CD4-positive, CD25-positive, alpha-beta regulatory T cell (primary cell): ENCODE measurements at regions not wholly inside any gene's neighbourhood (a gene's known extent, or its start where the extent isn't known, plus 50 kb on each side); places are given as distances from the start of the nearest gene placed in this dataset.

Experiments
- ATAC-seq, 2 donors: fragments of 150-1000 bp; cut with Tn5 transposase; one replicate each; pipeline ENCODE4 v1.10.0; 2021; ENCODE audit warnings: low read depth in 2 of 2, moderate number of reproducible peaks in 2 of 2, moderate library complexity in 1 of 2
- DNase-seq, 3 donors: peaks; one replicate each; pipeline versions ENCODE4 v3.0.0 to v3.0.0-alpha.2; 2012 to 2022; ENCODE audit warnings: mixed read lengths in 1 of 3
- H3K27ac ChIP-seq: one replicate; pipeline ENCODE4 v1.7.0; 2013; ENCODE audit warnings: mild to moderate bottlenecking, low read length; ENCODE audit not compliant: insufficient read depth, poor library complexity, severe bottlenecking
- H3K27me3 ChIP-seq: one replicate; pipeline ENCODE4 v1.7.0; 2013; ENCODE audit warnings: low read length; ENCODE audit not compliant: control insufficient read depth, insufficient read depth
- H3K36me3 ChIP-seq: one replicate; pipeline ENCODE4 v1.7.0; 2013; ENCODE audit warnings: mild to moderate bottlenecking, low read length, moderate library complexity; ENCODE audit not compliant: control insufficient read depth, insufficient read depth
- H3K4me1 ChIP-seq: 2 replicates; pipeline ENCODE4 v1.7.0; 2013; ENCODE audit warnings: mild to moderate bottlenecking, low read length; ENCODE audit not compliant: insufficient read depth, control insufficient read depth, poor library complexity, severe bottlenecking
- H3K4me3 ChIP-seq: one replicate; pipeline ENCODE4 v1.7.0; 2013; ENCODE audit warnings: low read depth, mild to moderate bottlenecking, low read length, moderate library complexity
- H3K9me3 ChIP-seq, 2 experiments: 1 replicate in 1 of 2; 2 replicates in 1 of 2; pipeline ENCODE4 v1.7.0; 2013; ENCODE audit warnings: low read length in 2 of 2, mild to moderate bottlenecking in 1 of 2, moderate library complexity in 1 of 2; ENCODE audit not compliant: control insufficient read depth in 2 of 2
- H3K27ac Mint-ChIP-seq, 3 donors: one replicate each; pipeline ENCODE4 v1.8.0; 2020 to 2022; ENCODE audit warnings: mild to moderate bottlenecking in 3 of 3, mixed read lengths in 3 of 3, moderate library complexity in 2 of 3
- H3K27me3 Mint-ChIP-seq: one replicate; pipeline ENCODE4 v1.8.0; 2022; ENCODE audit warnings: mild to moderate bottlenecking, mixed read lengths
- H3K36me3 Mint-ChIP-seq: one replicate; pipeline ENCODE4 v1.8.0; 2020; ENCODE audit warnings: mixed read lengths
- H3K4me1 Mint-ChIP-seq, 4 donors: one replicate each; pipeline ENCODE4 v1.8.0; 2020 to 2022; ENCODE audit warnings: mixed read lengths in 4 of 4, mild to moderate bottlenecking in 1 of 4
- H3K4me3 Mint-ChIP-seq, 4 donors: one replicate each; pipeline ENCODE4 v1.8.0; 2020 to 2022; ENCODE audit warnings: mild to moderate bottlenecking in 4 of 4, mixed read lengths in 4 of 4, moderate library complexity in 3 of 4
- H3K9me3 Mint-ChIP-seq, 7 donors: one replicate each; pipeline ENCODE4 v1.8.0; 2020 to 2022; ENCODE audit warnings: mixed read lengths in 7 of 7, mild to moderate bottlenecking in 3 of 7, moderate library complexity in 2 of 7

DNA sequence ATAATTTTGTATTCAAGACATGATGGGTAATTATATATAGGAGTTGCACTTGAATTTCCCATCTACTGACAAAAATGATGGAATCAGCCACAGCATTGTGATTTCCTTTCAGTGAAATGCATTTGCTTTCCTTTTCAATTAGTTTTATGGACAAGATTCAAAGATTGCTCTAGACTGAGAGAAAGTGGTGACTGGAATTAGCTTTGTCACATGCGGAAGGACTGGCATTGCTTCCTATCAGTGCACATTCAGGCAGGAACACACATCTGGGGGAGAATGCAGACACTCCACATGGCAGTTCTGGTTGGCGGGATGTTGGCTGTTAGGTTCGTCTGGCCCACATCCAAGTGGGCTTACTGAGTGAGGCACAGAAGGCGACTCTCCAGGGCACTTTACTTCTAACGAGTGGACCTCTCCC, 399.3 kb upstream of the RGMA start:
- Mint-ChIP-seq H3K27me3 (no peaks in the 10 kb centered on the region), H3K4me1 (no peaks in the 10 kb centered on the region), H3K36me3 (no peaks in the 10 kb centered on the region), H3K4me3 (no peak overlapping the region), H3K27ac (no peak overlapping the region), H3K9me3 (peaks cover 0 to 3% (median 0%) of the 10 kb centered on the region in 7 donors)
- Histone ChIP-seq H3K9me3 (no peaks in the 10 kb centered on the region), H3K4me1 (no peaks in the 10 kb centered on the region), H3K4me3 (no peak overlapping the region), H3K27ac (no peak overlapping the region), H3K27me3 (no peaks in the 10 kb centered on the region), H3K36me3 (no peaks in the 10 kb centered on the region)
- ATAC-seq (no peak), DNase-seq (no peak)

DNA sequence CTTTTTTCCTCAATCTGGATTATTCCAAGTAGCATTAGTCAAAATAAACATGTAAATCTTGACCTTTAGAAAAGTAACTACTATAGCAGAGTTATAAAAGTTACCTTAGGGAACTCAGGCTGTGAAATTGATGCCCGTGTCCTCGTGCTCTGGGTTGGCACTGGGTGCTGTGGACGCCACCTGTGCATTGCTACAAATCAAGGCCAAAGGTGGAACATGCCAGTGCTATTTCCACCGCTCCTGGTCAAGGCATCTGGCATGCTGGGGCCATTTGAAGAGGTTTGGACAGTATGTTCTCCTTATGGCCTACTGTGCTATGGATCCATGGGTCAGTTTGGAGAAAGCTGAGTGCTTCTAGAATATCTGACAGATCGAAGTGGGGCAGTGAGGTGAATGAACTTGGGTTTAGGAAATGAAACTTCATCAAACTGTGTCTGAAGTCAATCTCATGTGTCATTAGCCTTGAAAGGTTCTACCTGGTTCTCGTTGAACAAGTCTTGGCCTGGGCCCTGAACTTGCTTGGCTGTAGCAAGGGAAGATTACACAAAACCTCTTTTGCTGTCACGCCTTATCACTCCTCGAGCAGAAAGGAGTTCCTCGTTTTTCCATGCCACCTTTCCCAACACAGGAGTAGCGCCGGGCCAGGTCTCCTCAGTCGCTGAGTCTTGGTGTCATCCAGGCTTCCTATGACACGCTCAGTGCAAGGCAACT, 397.6 kb upstream of the RGMA start:
- no peaks in the 10 kb centered on the region for H3K4me1 Mint-ChIP-seq
- H3K27me3 ChIP-seq = no peaks in the 10 kb centered on the region
- H3K9me3 ChIP-seq = no peaks in the 10 kb centered on the region
- no peak overlapping the region for H3K27ac ChIP-seq
- H3K27me3 Mint-ChIP-seq = no peaks in the 10 kb centered on the region
- DNase-seq (no peak), ATAC-seq (no peak)
- no peaks in the 10 kb centered on the region for H3K36me3 ChIP-seq
- H3K4me1 ChIP-seq = no peaks in the 10 kb centered on the region
- no peak overlapping the region for H3K4me3 ChIP-seq
- H3K27ac Mint-ChIP-seq = peak overlapping the region in 1 of 3 donors; percentile 9
- H3K4me3 Mint-ChIP-seq = no peak overlapping the region
- peaks cover 0 to 3% (median 0%) of the 10 kb centered on the region in 7 donors for H3K9me3 Mint-ChIP-seq
- no peaks in the 10 kb centered on the region for H3K36me3 Mint-ChIP-seq

DNA sequence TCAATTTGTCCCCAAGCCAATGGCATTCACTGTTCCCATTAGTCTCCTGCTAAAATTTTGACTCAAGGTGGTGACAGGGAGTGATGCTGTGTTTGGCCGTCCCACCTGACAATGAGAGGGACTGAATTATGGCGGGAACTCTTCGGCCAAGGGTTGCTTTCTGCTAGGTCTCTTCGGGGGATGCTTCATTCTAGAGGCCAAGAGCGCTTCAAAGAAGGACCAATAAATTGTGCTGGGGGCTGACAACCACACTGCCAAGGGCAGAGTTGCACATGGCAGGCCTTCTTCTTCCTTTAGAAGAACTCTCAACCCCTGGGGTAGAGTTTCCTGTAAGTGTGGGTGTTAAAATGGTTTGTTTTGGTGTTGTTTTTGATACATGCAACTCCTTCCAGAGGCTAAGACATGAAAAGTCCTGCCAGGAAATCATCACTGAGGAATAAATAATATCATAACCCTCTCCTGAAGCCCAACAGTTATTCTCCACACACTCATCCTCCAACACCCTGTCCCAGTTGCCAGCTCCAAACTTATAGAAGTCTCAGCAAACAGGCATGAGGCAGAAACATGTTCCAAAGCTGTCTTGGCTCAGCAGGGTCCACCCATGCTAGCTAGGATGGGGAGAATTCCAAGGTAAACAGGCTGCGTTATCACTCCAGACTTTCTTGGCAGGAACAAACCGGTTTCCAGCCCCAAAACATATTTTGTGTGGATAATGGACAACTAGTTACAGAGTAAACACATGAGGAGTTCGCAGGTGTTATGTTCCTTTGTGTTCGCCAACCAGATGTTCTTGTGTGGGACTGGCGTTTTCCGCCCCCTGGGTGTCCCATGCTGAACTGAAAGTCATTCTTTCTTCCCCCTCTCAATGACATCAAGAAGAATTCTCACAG, 396.7 kb upstream of the RGMA start:
- Mint-ChIP-seq H3K27ac (peak overlapping the region in 1 of 3 donors; percentile 9), H3K27me3 (no peaks in the 10 kb centered on the region), H3K4me1 (no peaks in the 10 kb centered on the region), H3K4me3 (no peak overlapping the region), H3K36me3 (no peaks in the 10 kb centered on the region), H3K9me3 (peaks cover 0 to 3% (median 0%) of the 10 kb centered on the region in 7 donors)
- DNase-seq (no peak), ATAC-seq (no peak)
- no peaks in the 10 kb centered on the region for H3K9me3 ChIP-seq
- H3K36me3 ChIP-seq = no peaks in the 10 kb centered on the region
- no peak overlapping the region for H3K27ac ChIP-seq
- H3K4me1 ChIP-seq = no peaks in the 10 kb centered on the region
- H3K4me3 ChIP-seq = no peak overlapping the region
- no peaks in the 10 kb centered on the region for H3K27me3 ChIP-seq

DNA sequence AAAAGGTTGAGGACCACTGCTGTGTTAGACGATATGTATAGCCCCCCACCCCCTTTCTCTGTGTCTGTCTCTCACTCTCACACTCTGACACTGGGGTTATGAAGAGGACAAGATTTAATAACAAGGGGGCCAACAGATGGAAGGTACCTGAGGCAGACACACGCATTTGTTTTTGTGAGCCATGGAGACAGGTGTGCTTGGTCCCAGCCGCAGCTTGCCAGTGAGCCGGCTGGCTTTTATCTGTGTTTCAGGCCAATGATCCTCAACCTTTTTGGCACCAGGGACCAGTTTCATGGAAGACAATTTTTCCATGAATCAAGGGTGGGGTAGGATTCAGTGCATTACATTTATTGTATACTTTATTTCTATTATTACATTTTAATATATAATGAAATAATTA, 394.9 kb upstream of the RGMA start:
- Histone ChIP-seq H3K36me3 (no peaks in the 10 kb centered on the region), H3K27me3 (no peaks in the 10 kb centered on the region), H3K9me3 (no peaks in the 10 kb centered on the region), H3K4me3 (no peak overlapping the region), H3K27ac (no peak overlapping the region), H3K4me1 (no peaks in the 10 kb centered on the region)
- Mint-ChIP-seq H3K9me3 (peaks cover 0 to 3% (median 0%) of the 10 kb centered on the region in 7 donors), H3K4me1 (no peaks in the 10 kb centered on the region), H3K27me3 (no peaks in the 10 kb centered on the region), H3K36me3 (no peaks in the 10 kb centered on the region), H3K4me3 (no peak overlapping the region), H3K27ac (no peak overlapping the region)
- DNase-seq (no peak), ATAC-seq (no peak)

DNA sequence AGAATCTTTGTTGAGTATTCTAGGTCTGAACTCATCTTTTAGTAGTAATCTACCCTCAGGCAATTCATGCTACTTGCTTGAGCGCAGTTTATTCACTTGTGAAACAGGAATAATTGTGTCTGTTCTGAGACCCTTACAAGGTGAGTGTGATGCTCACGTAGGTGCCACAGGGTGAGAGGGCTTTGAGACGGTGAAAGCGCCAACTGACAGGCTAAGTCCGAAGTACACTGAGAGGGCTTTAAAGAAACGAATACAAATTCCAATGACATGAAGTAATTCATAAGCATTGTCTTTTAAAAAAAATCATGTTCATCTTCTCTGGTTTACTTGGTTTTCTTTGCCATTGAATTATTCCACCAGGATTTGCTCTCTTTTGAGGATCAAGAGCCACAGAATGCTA, 393.7 kb upstream of the RGMA start:
- Histone ChIP-seq H3K27ac (no peak overlapping the region), H3K36me3 (no peaks in the 10 kb centered on the region), H3K4me1 (no peaks in the 10 kb centered on the region), H3K9me3 (no peaks in the 10 kb centered on the region), H3K27me3 (no peaks in the 10 kb centered on the region), H3K4me3 (no peak overlapping the region)
- no peaks in the 10 kb centered on the region for H3K4me1 Mint-ChIP-seq
- ATAC-seq (no peak), DNase-seq (no peak)
- H3K4me3 Mint-ChIP-seq = no peak overlapping the region
- no peaks in the 10 kb centered on the region for H3K36me3 Mint-ChIP-seq
- H3K27ac Mint-ChIP-seq = no peak overlapping the region
- H3K9me3 Mint-ChIP-seq = peaks cover 0 to 3% (median 0%) of the 10 kb centered on the region in 7 donors
- no peaks in the 10 kb centered on the region for H3K27me3 Mint-ChIP-seq

DNA sequence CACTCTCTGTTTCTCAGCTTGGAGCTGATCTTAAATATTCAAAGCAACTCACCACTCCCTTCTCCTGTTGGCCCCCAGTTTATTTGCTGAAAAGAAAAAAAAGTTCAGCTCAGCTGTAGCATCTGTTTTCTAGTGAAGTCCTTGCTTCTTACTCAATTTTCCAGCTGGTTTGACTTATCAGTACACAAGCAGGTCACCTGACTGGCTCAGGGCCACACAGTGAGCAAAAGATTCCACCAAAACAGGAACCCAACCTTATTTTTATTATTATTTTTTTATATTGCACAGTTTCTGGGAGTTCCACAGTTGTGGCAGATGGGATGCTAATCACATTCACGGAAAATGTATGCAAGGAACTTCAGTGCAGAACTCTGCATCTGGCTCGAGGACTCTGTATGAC, 390.7 kb upstream of the RGMA start:
- DNase-seq (no peak), ATAC-seq (no peak)
- peaks cover 0 to 3% (median 0%) of the 10 kb centered on the region in 7 donors for H3K9me3 Mint-ChIP-seq
- Histone ChIP-seq H3K4me3 (no peak overlapping the region), H3K36me3 (no peaks in the 10 kb centered on the region), H3K4me1 (no peaks in the 10 kb centered on the region), H3K27me3 (no peaks in the 10 kb centered on the region), H3K9me3 (no peaks in the 10 kb centered on the region), H3K27ac (no peak overlapping the region)
- no peaks in the 10 kb centered on the region for H3K27me3 Mint-ChIP-seq
- no peaks in the 10 kb centered on the region for H3K4me1 Mint-ChIP-seq
- no peak overlapping the region for H3K4me3 Mint-ChIP-seq
- H3K36me3 Mint-ChIP-seq = no peaks in the 10 kb centered on the region
- H3K27ac Mint-ChIP-seq = no peak overlapping the region

DNA sequence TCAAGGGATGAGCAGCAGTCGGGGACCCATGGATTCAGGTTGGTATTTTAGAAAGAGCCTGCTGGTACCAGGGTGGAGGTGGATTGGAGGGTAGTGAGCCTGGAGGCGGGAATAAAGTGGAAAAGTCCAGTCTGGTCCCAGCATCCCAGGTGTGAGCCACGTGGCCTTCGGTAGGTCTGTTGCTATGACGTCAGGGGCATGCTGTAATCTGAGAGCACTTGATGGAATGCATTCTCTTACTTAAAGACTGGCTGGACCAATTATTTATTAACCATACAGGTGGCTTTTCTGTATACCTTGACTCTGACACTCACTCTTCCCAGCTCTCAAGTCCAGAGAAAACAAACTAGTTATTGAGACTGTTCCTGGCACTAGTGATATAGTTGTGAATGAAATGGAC, 389.9 kb upstream of the RGMA start:
- Mint-ChIP-seq H3K4me3 (no peak overlapping the region), H3K27me3 (no peaks in the 10 kb centered on the region), H3K27ac (no peak overlapping the region), H3K36me3 (no peaks in the 10 kb centered on the region), H3K4me1 (no peaks in the 10 kb centered on the region), H3K9me3 (peaks cover 0 to 2% (median 0%) of the 10 kb centered on the region in 7 donors)
- no peaks in the 10 kb centered on the region for H3K9me3 ChIP-seq
- no peak overlapping the region for H3K27ac ChIP-seq
- H3K27me3 ChIP-seq = no peaks in the 10 kb centered on the region
- DNase-seq (no peak), ATAC-seq (no peak)
- H3K4me3 ChIP-seq = no peak overlapping the region
- no peaks in the 10 kb centered on the region for H3K36me3 ChIP-seq
- no peaks in the 10 kb centered on the region for H3K4me1 ChIP-seq
